HEK293T (cell line): ENCODE measurements at regions not wholly inside any gene's neighbourhood (a gene's known extent, or its start where the extent isn't known, plus 50 kb on each side); places are given as distances from the start of the nearest gene placed in this dataset.

ENCODE experiments used
- CTBP1 ChIP-seq: fragments of 450-650 bp; IDR thresholded peaks from 2 replicates; pipeline ENCODE4 v1.6.1; 2016; ENCODE audit warnings: borderline replicate concordance
- ELF4 ChIP-seq: fragments of 450-650 bp; IDR thresholded peaks from 2 replicates; pipeline ENCODE4 v1.6.1; 2017; ENCODE audit warnings: antibody characterized with exemption
- FOXA1 ChIP-seq: fragments of 450-650 bp; IDR thresholded peaks from 2 replicates; pipeline ENCODE4 v1.6.1; 2016; ENCODE audit warnings: mild to moderate bottlenecking
- FOXK2 ChIP-seq: fragments of 450-650 bp; IDR thresholded peaks from 2 replicates; pipeline ENCODE4 v1.6.1; 2016; ENCODE audit warnings: mild to moderate bottlenecking
- HDGF ChIP-seq: fragments of 450-650 bp; IDR thresholded peaks from 2 replicates; pipeline ENCODE4 v1.6.1; 2017; ENCODE audit warnings: antibody characterized with exemption, borderline replicate concordance
- LEF1 ChIP-seq: fragments of 450-650 bp; IDR thresholded peaks from 2 replicates; pipeline ENCODE4 v1.6.1; 2017; ENCODE audit warnings: mild to moderate bottlenecking, borderline replicate concordance
- NFRKB ChIP-seq: fragments of 450-650 bp; IDR thresholded peaks from 2 replicates; pipeline ENCODE4 v1.6.1; 2016; ENCODE audit warnings: mild to moderate bottlenecking, moderate library complexity
- SP1 ChIP-seq: fragments of 450-650 bp; IDR thresholded peaks from 2 replicates; pipeline ENCODE4 v1.6.1; 2017
- TARDBP ChIP-seq: fragments of 450-650 bp; IDR thresholded peaks from 2 replicates; pipeline ENCODE4 v1.6.1; 2016
- ZNF384 ChIP-seq: fragments of 450-650 bp; IDR thresholded peaks from 2 replicates; pipeline ENCODE4 v1.6.1; 2016
- TF ChIP-seq, protein P1 (sequence below): fragments of 450-650 bp; IDR thresholded peaks from 2 replicates; pipeline ENCODE4 v1.6.1; 2016

DNA sequence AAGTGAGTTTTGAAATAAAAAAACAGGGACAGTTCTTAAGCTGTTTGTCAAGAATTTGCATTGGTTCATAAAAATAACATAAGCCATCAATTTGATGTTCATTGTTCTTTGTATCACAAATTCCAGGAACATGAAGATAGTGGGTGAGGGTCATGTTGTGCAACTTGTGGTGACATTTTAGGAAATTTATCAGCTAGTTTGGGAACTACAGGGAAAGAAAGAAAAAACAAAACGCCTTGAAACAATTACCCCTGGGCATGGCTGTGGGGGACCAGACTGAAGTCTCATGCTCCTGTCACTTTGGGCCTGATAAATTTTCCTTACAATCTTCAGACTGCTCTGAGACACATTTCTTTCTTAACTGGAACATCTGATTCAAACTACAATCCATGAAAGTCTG lies 207.1 kb upstream of the CLINT1 start:
- TF ChIP-seq NFRKB (no peak), ELF4 (no peak), FOXA1 (no peak), ZNF384 (no peak), LEF1 (no peak), SP1 (no peak), CTBP1 (no peak), HDGF (no peak), TARDBP (no peak), FOXK2 (no peak)
- TF ChIP-seq, protein P1, sequence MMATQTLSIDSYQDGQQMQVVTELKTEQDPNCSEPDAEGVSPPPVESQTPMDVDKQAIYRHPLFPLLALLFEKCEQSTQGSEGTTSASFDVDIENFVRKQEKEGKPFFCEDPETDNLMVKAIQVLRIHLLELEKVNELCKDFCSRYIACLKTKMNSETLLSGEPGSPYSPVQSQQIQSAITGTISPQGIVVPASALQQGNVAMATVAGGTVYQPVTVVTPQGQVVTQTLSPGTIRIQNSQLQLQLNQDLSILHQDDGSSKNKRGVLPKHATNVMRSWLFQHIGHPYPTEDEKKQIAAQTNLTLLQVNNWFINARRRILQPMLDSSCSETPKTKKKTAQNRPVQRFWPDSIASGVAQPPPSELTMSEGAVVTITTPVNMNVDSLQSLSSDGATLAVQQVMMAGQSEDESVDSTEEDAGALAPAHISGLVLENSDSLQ, result no peak
